DOHH2 (cell line): ENCODE measurements at regions not wholly inside any gene's neighbourhood (a gene's known extent, or its start where the extent isn't known, plus 50 kb on each side); places are given as distances from the start of the nearest gene placed in this dataset.
"Not testable (repeated sequence)": the region's sequence is repeated elsewhere in the genome, so short reads cannot be mapped to it uniquely, and the experiment has no call there.

Experiments
- H3F3A ChIP-seq: fragments of 200-600 bp; sonication (generic), shearing (Covaris generic); 2 replicates; pipeline ENCODE4 v1.6.0; 2016; ENCODE audit warnings: antibody characterized with exemption, mild to moderate bottlenecking; ENCODE audit not compliant: control insufficient read depth, insufficient read depth
- H3K27ac ChIP-seq: fragments of 200-600 bp; sonication (generic); 2 replicates; pipeline ENCODE4 v1.5.1; 2014; ENCODE audit warnings: low read depth, mild to moderate bottlenecking, low read length, moderate library complexity
- H3K27me3 ChIP-seq: fragments of 200-600 bp; sonication (generic); 2 replicates; pipeline ENCODE4 v1.6.1; 2014; ENCODE audit warnings: mild to moderate bottlenecking, low read length, mixed read lengths; ENCODE audit not compliant: control insufficient read depth
- H3K36me3 ChIP-seq: fragments of 200-600 bp; sonication (generic); 2 replicates; pipeline ENCODE4 v1.6.1; 2014; ENCODE audit warnings: mild to moderate bottlenecking, low read length, moderate library complexity, mixed read lengths; ENCODE audit not compliant: control insufficient read depth
- H3K4me1 ChIP-seq: fragments of 200-600 bp; sonication (generic); 2 replicates; pipeline ENCODE4 v1.6.1; 2014; ENCODE audit warnings: mild to moderate bottlenecking, low read length, mixed read lengths; ENCODE audit not compliant: control insufficient read depth
- H3K4me2 ChIP-seq: fragments of 200-600 bp; sonication (generic); 2 replicates; pipeline ENCODE4 v1.6.0; 2014; ENCODE audit warnings: mild to moderate bottlenecking, low read length, moderate library complexity
- H3K4me3 ChIP-seq: fragments of 200-600 bp; sonication (generic); 2 replicates; pipeline ENCODE4 v1.5.1; 2014; ENCODE audit warnings: mild to moderate bottlenecking, low read length, mixed read lengths
- H3K79me2 ChIP-seq: fragments of 200-600 bp; sonication (generic); 2 replicates; pipeline ENCODE4 v1.6.1; 2014; ENCODE audit warnings: mild to moderate bottlenecking, low read length, mixed read lengths; ENCODE audit not compliant: control insufficient read depth
- H3K9me2 ChIP-seq: fragments of 200-600 bp; sonication (generic); replicated peaks from 2 replicates; pipeline ENCODE4 v1.6.1; 2014; ENCODE audit warnings: mild to moderate bottlenecking, low read length, mixed read lengths; ENCODE audit not compliant: control insufficient read depth
- H3K9me3 ChIP-seq: fragments of 200-600 bp; sonication (generic); 2 replicates; pipeline ENCODE4 v1.6.1; 2014; ENCODE audit warnings: antibody characterized with exemption, low read length, mixed read lengths; ENCODE audit not compliant: control insufficient read depth, insufficient read depth
- H4K20me1 ChIP-seq: fragments of 200-600 bp; sonication (generic); 2 replicates; pipeline ENCODE4 v1.6.0; 2014; ENCODE audit warnings: low read depth, mild to moderate bottlenecking, antibody characterized with exemption, low read length, moderate library complexity; ENCODE audit not compliant: control insufficient read depth, insufficient read depth
- CTCF ChIP-seq: fragments of 200-600 bp; sonication (generic); IDR thresholded peaks from one replicate; pipeline ENCODE4 v1.5.1; 2014; ENCODE audit warnings: antibody characterized with exemption, mild to moderate bottlenecking, low read depth, low read length; ENCODE audit not compliant: poor library complexity, severe bottlenecking
- EZH2phosphoT487 ChIP-seq: fragments of 200-600 bp; sonication (generic); IDR thresholded peaks from 2 replicates; pipeline ENCODE4 v1.6.1; 2017; ENCODE audit warnings: borderline replicate concordance, mild to moderate bottlenecking, antibody characterized with exemption, low read length, moderate library complexity, mixed read lengths

DNA sequence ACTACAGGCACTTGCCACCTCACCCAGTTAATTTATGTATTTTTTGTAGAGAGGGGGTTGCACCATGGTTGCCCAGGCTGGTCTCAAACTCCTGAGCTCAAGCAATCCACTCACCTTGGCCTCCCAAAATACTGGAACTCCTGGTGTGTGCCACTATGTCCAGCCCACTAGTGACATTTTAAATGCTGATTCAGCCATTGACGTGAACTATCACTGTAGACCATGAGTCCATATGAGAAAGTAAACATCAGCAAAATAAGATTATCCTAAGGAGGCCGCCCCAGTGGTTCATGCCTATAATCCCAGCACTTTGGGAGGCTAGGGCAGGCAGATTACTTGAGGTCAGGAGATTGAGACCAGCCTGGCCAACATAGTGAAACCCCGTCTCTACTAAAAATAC lies 488.1 kb upstream of the EDIL3 start:
- no peaks in the 10 kb centered on the region for H3K36me3 ChIP-seq
- TF ChIP-seq CTCF: no peak
- TF ChIP-seq EZH2phosphoT487: no peak
- H3K4me3 ChIP-seq: no peak overlapping the region
- no peak overlapping the region for H3K27ac ChIP-seq
- no peaks in the 10 kb centered on the region for H3K79me2 ChIP-seq
- no peaks in the 10 kb centered on the region for H3K4me1 ChIP-seq
- H3K27me3 ChIP-seq: no peaks in the 10 kb centered on the region
- H4K20me1 ChIP-seq: no peaks in the 10 kb centered on the region
- no peaks in the 10 kb centered on the region for H3F3A ChIP-seq
- H3K9me3 ChIP-seq: no peaks in the 10 kb centered on the region
- H3K9me2 ChIP-seq: no peaks in the 10 kb centered on the region
- H3K4me2 ChIP-seq: no peak overlapping the region

DNA sequence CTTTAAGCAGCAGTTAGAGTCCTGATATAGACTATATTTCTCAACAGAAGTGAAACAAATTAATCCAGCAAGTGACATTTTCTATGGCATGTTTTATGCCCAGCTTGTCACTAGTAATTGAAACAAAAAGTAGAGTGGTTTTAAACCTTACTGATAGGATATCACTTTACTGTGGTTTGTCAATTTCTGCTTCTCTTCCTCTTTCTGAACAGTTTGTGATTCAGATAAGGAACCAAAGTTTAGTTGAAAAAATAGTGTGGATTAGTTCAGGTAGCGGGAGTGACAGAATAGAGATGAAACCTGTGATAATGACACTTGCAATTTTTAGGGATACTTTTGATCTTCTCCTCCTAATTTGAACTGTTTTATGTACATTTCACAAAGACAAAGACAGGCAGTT lies 485.7 kb upstream of the EDIL3 start:
- Histone ChIP-seq H3K36me3 (no peaks in the 10 kb centered on the region), H3K4me2 (no peak overlapping the region), H3K9me2 (no peaks in the 10 kb centered on the region), H3K27ac (no peak overlapping the region), H4K20me1 (no peaks in the 10 kb centered on the region), H3K79me2 (no peaks in the 10 kb centered on the region), H3K9me3 (no peaks in the 10 kb centered on the region), H3F3A (no peaks in the 10 kb centered on the region), H3K27me3 (no peaks in the 10 kb centered on the region), H3K4me3 (no peak overlapping the region), H3K4me1 (no peaks in the 10 kb centered on the region)
- TF ChIP-seq CTCF (no peak), EZH2phosphoT487 (no peak)

GRCh38 chr5:84869675-84870074 lies 485.0 kb upstream of the EDIL3 start:
- Histone ChIP-seq H3K4me1 (no peaks in the 10 kb centered on the region), H3K9me3 (no peaks in the 10 kb centered on the region), H3F3A (no peaks in the 10 kb centered on the region), H3K27me3 (no peaks in the 10 kb centered on the region), H4K20me1 (no peaks in the 10 kb centered on the region), H3K4me3 (no peak overlapping the region), H3K4me2 (no peak overlapping the region), H3K9me2 (no peaks in the 10 kb centered on the region), H3K79me2 (no peaks in the 10 kb centered on the region), H3K27ac (no peak overlapping the region), H3K36me3 (no peaks in the 10 kb centered on the region)
- TF ChIP-seq EZH2phosphoT487 (no peak), CTCF (no peak)

GRCh38 chr5:84863936-84864335 lies 479.3 kb upstream of the EDIL3 start:
- H3K9me3 ChIP-seq, H4K20me1 ChIP-seq, H3F3A ChIP-seq, H3K9me2 ChIP-seq, H3K4me2 ChIP-seq, H3K4me3 ChIP-seq, H3K4me1 ChIP-seq, H3K27ac ChIP-seq, H3K79me2 ChIP-seq, H3K27me3 ChIP-seq, H3K36me3 ChIP-seq: not testable (repeated sequence)
